A673 (cell line): ENCODE measurements at regions not wholly inside any gene's neighbourhood (a gene's known extent, or its start where the extent isn't known, plus 50 kb on each side); places are given as distances from the start of the nearest gene placed in this dataset.

Experiments
- CTCF ChIP-seq: fragments of 300-800, 200-600 bp; sonication (generic); conservative IDR thresholded peaks from 2 replicates; pipeline ENCODE4 v1.5.1; 2017; ENCODE audit warnings: low read depth, mild to moderate bottlenecking, antibody characterized with exemption, low read length, moderate library complexity, mixed read lengths
- EZH2 ChIP-seq: fragments of 200-600 bp; sonication (generic); IDR thresholded peaks from 2 replicates; pipeline ENCODE4 v1.6.1; 2017; ENCODE audit warnings: borderline replicate concordance, low read depth, mild to moderate bottlenecking, mixed read lengths, antibody characterized with exemption, low read length; ENCODE audit not compliant: poor library complexity, severe bottlenecking

GRCh38 chr10:71029907-71030306, 141.5 kb upstream of the PCBD1 start:
- TF ChIP-seq CTCF: no peak
- no peak for TF ChIP-seq EZH2
